ENCODE measurements at regions not wholly inside any gene's neighbourhood (a gene's known extent, or its start where the extent isn't known, plus 50 kb on each side); places are given as distances from the start of the nearest gene placed in this dataset.
"Not testable (repeated sequence)": the region's sequence is repeated elsewhere in the genome, so short reads cannot be mapped to it uniquely, and the experiment has no call there.

- no peak for DNase-seq
Observed at GRCh38 chr1:30525971-30526651, 197.3 kb downstream of the MATN1 start.

- no peak for DNase-seq
Observed at GRCh38 chr1:30525631-30525970, 197.8 kb downstream of the MATN1 start.

GRCh38 chr1:30524840-30525617 is 198.4 kb downstream of the MATN1 start:
- DNase-seq, result no peak

GRCh38 chr1:30524025-30524555 is 199.3 kb downstream of the MATN1 start:
- DNase-seq, result not testable (repeated sequence)

GRCh38 chr1:30523055-30524020 is 200.0 kb downstream of the MATN1 start:
- DNase-seq, result no peak

GRCh38 chr1:30522031-30523004 is 201.1 kb downstream of the MATN1 start:
- DNase-seq, result no peak

- no peak for DNase-seq
Observed at GRCh38 chr1:30521261-30521865, 202.0 kb downstream of the MATN1 start.

- DNase-seq, result no peak
Observed at GRCh38 chr1:30520476-30520875, 202.9 kb downstream of the MATN1 start.

- DNase-seq, result no peak
Observed at GRCh38 chr1:30519201-30519763, 204.1 kb downstream of the MATN1 start.

GRCh38 chr1:30518696-30519095 is 204.7 kb downstream of the MATN1 start:
- no peak for DNase-seq

- no peak for DNase-seq
Observed at GRCh38 chr1:30518186-30518585, 205.2 kb downstream of the MATN1 start.

- not testable (repeated sequence) for DNase-seq
Observed at GRCh38 chr1:30517666-30518065, 205.7 kb downstream of the MATN1 start.

GRCh38 chr1:30517241-30517640 is 206.1 kb downstream of the MATN1 start:
- not testable (repeated sequence) for DNase-seq

GRCh38 chr1:30516485-30516858 is 206.9 kb downstream of the MATN1 start:
- no peak for DNase-seq

- DNase-seq, result no peak
Observed at GRCh38 chr1:30515755-30516484, 207.5 kb downstream of the MATN1 start.

- DNase-seq, result no peak
Observed at GRCh38 chr1:30514945-30515344, 208.4 kb downstream of the MATN1 start.

GRCh38 chr1:30514137-30514654 is 209.2 kb downstream of the MATN1 start:
- DNase-seq, result no peak

GRCh38 chr1:30513396-30514136 is 209.8 kb downstream of the MATN1 start:
- DNase-seq, result no peak

GRCh38 chr1:30512914-30513265 is 210.5 kb downstream of the MATN1 start:
- no peak for DNase-seq

Data from NCI-H1048 (cell line).